ENCODE measurements at regions not wholly inside any gene's neighbourhood (a gene's known extent, or its start where the extent isn't known, plus 50 kb on each side); places are given as distances from the start of the nearest gene placed in this dataset.

DNA sequence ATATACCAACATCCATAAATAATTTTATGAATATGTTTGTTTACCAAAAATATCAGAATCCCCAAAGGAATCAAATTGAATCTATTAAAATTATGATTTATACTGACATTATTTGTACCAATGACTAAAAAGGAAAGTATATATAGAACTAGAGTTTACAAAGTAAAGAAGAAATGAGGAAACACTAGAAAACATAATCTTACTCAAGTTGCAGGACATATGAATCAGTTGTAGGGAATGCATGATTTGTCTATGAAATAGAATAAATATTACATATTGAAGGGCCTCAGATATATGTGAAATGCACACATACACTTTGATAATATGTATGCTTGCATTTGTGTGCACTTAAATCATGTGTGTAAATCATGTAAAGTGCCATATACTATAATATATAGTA lies 1466.4 kb downstream of the EFNB2 start:
- no peak for TF ChIP-seq CTCF (IDR thresholded peaks at IDR 0.05)
- TF ChIP-seq POLR2AphosphoS5 (IDR thresholded peaks at IDR 0.05), result no peak
- no peak for TF ChIP-seq POLR2A (IDR thresholded peaks at IDR 0.05)
- no peak for TF ChIP-seq EP300 (IDR thresholded peaks at IDR 0.05)

All from gastroesophageal sphincter (tissue), 3 donors.